ENCODE measurements at regions not wholly inside any gene's neighbourhood (a gene's known extent, or its start where the extent isn't known, plus 50 kb on each side); places are given as distances from the start of the nearest gene placed in this dataset.

DNA sequence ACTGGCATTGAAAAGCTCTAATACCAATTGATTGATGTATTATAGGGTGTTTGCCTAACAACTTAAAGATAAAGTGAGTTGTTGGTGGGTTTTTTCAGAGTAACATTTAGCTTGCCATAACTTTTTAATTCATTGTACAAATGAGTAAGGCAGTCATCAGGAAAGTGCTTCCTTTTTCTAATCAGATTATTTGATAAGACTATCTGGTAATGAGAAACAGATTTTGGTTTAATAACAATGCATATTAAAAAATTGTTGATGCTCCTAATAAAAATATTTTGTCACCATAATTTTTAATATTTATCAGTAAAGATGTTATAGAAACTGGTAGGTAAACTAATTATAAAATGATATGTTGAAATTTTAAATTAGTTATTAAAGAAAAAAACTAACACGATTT lies 51.3 kb downstream of the BLTP1 start:
- no peak for DNase-seq

DNA sequence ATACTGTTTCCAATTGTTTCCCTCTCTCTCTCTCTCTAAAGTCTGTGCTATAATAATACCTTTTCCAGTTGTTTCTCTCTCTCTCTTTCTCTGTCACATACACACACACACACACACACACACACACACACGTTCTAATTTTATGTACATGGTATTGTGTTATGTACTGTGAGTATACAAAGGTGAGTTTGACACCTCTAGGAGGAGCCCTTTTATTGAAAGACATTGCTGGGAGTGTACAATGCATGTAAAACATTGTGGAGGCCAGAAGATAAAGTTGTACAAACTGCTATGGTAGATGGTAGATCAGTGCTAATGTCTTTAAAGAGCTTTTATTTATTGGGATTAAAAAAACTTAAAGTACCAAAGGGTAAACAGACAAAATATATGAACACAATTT lies 53.6 kb downstream of the BLTP1 start:
- peak; percentile 24 for DNase-seq

DNA sequence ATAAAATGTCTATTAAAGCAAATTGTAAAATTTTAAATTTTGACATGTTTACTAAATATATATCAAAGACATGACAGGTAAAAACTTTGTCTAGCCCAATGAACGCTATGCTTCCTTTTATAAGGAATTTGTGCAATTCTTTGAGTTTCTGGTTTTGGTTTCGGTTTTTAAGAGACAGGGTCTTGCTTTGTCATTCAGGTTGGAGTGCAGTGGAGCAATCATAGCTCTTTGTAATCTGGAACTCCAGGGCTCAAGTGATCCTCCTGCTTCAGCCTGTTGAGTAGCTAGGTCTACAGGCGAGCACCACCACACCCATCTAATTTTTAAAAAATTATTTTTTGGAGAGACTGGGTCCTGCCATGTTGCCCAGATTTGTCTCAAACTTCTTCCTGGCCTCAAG lies 60.7 kb downstream of the BLTP1 start:
- DNase-seq: no peak

DNA sequence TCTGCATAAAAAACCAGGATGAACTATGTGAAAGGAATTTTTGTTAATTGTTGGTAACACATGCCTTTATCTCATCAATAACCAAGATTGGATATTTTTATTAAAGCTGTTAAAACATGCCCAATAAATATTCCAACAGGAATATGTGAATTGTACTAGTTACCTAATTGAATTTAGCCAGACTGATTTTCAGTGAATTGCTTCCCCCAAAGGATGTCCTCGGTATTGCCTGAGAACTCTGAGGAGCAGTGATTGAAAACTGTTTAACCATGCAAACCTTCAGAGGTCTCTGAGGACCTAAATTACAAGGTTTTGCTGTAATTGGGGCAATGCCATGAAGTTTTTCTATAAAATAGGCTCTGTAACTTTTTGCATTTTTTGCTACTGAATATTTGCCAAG lies 66.6 kb downstream of the BLTP1 start:
- DNase-seq: peak; percentile 20

DNA sequence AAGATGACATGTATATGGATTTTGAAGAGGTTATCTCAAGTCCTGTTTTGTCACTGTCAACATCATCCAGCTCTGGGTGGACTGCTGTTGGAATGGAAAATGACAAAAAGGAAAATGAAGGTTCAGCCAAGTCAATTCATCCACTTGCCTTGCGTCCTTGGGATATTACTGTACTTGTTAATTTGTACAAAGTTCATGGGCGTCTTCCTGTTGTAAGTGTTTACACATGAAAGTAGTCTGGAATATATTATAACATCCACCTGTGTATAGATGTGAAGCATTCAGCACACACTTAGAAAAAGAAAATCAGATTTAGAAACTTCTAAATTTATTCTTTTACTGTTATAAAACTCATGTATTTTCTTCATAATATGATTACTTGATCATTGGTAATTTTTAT lies 67.2 kb downstream of the BLTP1 start:
- DNase-seq: no peak

DNA sequence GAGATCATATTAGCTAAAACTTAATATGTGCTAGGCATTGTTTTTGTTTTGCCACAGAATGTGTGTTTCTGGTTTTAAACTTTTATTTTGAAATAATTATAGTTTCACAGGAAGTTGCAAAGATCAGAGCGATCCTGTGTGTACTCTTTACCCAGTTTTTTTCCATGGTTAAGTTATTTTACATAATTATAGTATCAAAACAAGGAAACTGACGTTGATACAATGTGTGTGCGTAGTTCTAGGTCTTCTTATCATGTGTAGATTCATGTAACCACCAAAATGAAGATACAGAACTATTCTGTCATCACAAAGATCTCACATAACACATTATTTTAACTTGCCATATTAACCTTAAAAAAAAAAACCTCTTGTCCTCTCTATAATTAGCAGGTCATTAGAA lies 69.2 kb downstream of the BLTP1 start:
- DNase-seq: no peak

DNA sequence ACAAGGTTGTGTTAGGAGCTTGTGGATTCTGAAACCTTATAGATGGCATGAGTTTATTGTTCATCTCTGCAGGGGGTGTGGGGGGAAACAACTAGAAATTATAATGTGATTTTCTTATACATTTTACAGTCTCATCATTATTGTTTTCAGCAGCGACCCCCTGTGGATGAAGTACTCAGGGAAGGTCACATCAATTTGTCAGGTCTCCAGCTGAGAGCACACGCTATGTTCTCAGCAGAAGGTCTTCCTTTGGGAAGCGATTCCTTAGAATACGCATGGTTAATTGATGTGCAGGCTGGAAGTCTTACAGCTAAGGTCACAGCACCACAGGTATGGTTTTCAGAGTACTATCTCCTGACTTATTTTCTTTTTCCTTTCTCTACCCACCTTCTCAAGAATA lies 72.2 kb downstream of the BLTP1 start:
- DNase-seq: peak; percentile 21

DNA sequence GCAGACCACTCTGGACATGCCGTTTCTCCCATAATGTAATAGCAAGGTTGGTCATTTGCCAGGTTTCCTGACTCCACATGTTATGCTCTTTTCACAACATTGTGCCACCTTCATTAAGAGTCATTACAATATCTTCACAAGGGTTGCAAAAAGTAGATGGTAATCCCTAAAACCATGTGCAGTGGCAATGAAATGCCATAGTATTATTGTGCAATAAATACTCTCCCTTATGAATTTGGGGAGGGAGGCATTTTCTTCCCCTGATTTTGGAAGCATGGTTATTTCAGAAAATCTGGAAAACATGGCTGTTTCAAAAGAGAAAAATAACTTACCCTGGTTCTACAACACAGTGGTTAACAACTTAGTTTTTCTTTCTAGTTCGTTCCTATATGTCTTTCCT lies 75.1 kb downstream of the BLTP1 start:
- DNase-seq: no peak

DNA sequence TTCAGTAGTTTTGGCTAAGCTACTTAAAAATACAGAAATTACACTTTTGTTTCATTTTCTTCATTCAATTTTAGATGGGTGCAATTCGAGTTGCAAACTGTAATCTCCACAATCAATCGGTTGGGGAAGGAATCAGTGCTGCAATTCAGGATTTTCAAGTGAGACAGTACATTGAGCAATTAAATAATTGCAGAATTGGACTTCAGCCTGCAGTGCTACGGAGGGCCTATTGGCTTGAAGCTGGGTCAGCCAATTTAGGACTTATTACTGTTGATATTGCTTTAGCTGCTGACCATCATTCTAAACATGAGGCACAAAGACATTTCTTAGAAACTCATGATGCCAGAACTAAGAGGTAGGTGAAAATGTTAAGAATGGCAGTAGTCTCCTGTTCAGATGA lies 77.7 kb downstream of the BLTP1 start:
- DNase-seq: no peak

DNA sequence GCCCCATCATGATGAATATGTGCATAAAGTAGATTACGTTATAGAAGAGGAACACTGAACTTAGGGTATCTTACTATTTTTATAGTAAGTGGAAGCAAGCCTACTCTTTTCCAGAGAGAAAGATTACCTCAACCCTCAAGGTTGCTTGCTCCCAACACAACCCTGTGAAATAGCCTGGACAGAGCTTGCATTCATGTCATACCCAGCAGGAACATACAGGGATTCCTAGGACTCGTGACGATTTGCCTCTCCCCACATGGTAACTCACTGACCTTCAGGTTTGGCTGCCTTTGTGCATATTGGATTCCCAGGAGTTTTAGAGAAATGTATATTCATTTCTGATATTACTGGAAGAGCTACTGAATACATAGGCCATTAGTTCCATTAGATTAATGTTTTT lies 80.5 kb downstream of the BLTP1 start:
- no peak for DNase-seq

DNA sequence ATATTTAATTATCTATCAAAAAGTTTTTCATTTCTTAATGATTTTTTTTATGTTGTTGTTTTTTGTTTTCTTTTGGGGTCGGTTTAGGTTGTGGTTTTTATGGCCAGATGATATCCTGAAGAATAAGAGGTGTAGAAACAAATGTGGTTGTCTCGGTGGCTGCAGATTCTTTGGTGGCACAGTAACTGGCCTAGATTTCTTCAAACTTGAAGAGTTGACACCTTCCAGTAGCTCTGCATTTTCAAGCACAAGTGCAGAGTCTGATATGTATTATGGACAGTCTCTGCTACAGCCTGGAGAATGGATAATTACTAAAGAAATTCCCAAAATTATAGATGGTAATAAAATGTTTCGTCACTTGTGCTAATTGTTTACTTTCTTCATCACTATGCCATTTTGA lies 82.6 kb downstream of the BLTP1 start:
- no peak for DNase-seq

DNA sequence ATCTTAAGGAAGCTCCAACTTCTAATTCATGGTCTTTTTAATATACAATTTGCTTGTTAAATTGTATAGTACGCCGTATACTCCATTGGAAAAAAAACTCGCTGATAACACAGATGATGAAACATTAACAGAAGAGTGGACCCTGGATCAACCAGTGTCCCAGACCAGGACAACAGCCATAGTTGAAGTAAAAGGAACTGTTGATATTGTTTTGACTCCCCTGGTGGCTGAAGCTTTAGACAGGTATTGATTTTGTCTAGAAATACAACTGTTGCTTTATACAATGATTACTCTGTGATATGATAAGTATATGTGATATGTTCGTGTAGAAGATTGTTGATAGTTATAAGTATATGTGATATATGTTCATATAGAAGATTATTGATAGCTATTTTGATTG lies 91.7 kb downstream of the BLTP1 start:
- DNase-seq: no peak

DNA sequence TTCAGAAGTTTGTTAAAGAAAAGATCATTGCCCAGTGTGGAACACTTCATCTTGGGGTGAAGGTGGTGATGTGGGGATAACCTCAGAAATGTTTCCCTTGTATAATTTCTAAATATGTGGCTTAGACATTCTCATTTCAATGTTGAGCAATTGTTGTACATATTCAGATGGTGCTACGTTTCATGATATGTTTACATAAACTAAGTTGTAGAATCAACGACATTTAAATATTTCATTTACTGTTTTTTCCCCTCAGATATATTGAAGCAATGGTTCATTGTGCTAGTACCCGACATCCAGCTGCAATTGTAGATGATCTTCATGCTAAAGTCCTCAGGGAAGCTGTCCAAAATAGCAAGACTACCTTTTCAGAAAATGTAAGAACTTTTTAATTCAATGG lies 92.6 kb downstream of the BLTP1 start:
- DNase-seq: no peak

DNA sequence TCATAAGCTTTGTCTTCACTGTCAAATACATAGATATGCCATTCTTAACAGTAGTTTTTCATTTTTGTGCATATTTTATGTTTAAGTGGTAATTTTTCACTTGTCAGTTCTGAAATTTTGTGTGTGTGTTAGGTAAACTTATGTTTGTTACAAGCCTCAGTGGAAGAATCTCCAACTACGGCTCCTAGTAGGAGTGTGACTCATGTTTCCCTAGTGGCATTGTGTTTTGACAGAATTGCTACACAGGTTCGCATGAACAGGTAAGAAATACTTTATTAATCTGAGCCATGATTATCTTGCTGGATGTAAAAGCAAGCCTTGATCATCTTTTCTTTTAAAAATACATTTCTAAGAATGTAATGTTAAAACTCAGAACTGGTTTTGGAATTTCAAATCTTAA lies 94.4 kb downstream of the BLTP1 start:
- no peak for DNase-seq

DNA sequence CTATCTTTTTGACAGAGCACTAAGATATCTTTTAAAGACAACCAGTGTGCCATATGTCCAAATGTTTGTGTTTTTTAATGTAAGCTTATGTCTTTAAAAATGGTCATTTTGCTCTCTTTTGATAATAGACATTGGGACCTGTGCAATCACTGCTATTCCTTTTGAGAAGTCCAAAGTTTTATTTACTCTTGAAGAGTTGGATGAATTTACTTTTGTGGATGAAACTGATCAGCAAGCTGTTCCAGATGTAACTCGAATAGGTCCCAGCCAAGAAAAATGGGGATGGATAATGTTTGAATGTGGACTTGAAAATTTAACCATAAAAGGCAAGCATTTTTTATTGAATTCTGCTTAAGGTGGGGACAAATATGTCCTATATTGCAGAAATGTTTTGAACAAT lies 97.2 kb downstream of the BLTP1 start:
- no peak for DNase-seq

DNA sequence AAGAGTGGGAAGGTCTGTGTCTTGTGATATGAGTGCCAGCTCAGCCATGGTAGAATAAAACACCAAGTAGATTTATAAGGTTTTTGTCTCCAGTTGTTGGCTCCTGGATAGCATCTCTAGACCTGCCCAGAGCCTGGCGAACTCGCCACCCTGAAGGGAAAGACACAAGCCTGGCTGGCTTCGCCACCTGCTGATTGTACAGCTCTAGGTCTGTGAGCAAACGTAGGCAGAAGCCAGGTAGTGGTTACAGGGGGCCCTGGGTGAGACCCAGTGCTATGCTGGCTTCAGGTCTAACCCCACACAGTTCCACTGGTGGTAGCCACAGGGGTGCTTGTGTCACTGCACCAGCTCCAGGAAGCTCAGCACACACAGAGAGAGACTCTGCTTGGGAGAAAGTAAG lies 100.5 kb downstream of the BLTP1 start:
- no peak for DNase-seq

DNA sequence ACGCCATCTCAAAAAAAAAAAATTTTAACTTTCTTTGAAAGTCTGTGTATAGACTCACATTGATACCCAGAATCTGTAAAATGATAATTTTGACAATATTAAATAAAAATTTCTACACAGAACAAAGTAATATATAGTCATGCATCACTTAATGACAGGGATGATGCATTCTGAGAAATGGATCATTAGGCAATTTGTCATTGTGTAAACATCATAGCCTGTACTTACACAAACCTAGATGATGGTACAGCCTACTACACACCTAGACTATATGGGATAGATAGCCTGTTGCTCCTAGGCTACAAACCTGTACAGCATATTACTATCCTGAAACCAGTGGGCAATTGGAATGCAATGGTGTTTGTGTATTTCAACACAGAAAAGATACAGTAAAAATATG lies 107.7 kb downstream of the BLTP1 start:
- DNase-seq: no peak

DNA sequence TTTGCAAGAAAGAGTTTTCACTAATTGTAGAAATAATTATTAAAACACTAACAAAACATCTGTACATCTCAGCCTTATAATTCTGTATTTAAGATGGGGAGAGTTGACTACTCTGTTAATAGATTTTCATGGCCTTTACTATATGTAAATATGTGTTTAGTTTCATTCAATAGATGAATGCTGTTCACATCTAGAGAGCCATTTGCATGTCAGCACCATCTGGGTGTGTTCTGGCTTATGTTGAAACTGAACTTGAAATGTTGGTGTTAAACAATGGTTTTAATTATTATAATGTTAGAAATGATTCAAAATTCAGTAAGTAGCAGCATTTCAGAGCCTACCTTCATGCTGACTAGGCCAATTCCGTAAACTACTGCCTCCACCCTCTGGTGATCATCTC lies 102.5 kb upstream of the ADAD1 start:
- no peak for DNase-seq

DNA sequence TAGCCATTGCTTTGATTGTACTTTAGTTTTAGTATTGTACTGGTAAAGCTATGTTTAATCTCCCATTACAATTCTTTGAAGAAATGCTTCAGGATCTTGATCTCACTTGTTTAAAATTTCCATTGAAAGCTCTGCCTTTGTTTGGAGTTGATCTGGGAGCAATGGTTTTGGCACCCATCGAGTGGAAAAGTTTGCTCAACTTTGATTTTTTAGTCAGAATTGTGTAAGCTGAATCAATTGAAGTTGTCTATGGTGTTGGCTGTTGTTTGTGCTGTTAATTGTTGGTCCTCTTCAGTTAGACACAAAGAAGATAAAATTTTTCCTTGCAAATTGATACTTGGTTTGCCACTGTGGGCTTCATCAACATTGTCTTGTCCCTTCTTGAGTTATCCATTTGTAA lies 99.8 kb upstream of the ADAD1 start:
- DNase-seq: no peak

DNA sequence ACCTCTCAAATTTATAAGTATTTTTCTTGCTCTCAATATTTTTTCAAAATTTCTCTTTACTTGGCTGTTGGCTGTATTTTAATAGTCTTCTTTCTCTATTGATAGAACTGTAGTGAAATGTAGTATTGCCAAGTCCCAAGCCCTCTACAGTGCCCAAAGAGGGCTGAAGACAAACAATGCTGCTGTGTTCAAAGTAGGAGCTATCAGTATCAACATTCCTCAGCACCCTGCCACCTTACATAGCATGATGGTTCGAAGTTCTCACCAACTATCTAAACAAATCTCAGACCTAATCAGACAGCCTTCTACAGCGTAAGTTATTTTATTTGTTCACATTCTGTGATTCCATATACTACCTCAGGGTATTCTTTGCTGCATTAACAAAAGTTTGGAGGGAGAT lies 99.1 kb upstream of the ADAD1 start:
- DNase-seq: no peak

DNA sequence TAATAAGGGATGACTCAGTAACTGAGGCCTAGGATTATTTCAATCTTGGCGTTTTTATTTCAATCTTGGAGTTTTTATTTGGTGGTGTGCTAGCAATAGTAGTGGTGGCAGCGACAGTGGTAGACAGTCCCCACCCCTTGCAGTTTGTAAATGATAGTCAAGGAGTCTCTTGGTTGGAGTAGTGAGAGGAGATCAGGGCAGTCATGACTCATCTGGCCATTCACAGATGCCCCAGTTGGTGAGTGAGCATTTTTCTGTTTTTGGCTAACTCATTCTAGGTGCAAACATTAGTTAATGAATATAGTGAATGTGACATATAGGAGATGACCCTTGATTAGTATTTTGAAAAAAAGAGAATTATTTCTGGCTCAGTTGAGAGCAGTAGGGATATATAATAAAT lies 93.5 kb upstream of the ADAD1 start:
- DNase-seq: no peak

DNA sequence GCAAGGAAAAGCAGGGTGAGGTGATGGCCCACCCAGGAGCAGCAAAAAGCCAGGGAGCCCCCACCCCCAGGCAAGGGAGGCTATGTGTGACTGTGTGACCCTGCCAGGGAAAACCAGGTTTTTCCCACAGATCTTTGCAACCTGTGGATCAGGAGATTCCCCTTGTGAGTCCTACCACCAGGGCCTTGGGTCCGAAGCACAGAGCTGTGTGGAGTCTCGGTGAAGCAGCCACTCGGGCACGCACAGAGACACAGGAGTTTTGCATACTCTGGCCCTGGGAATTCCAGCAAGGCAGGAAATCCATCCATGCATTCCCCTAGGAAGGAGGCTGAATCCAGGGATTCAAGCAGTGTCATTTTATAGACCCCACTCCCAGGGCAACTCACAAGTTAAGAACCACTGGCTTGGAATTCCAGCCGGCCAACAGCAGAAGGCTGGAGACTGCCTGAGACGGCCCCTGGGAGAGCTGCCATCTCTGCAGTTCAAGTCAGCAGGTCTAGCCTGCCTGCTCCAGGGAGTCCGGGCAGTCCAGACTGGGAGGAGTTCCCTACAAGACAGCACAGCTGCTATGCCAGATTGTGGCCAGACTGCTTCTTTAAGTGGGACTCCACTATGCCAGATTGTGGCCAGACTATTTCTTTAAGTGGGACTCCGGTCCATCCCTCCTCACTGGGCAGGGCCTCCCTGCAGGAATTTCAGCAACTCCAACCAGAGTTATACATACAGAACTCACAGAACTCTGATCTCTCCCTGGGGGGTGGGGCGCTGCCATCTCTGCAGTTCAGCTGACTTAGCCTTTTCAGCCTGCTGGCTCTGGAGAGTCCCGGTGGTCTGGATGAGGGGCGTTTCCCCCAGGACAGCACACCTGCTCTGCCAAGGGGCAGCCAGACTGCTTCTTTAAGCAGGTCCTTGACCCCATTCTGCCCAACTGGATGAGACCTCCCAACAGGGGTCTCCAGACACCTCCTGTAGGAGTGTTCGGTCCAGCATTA lies 85.1 kb upstream of the ADAD1 start:
- DNase-seq: no peak

DNA sequence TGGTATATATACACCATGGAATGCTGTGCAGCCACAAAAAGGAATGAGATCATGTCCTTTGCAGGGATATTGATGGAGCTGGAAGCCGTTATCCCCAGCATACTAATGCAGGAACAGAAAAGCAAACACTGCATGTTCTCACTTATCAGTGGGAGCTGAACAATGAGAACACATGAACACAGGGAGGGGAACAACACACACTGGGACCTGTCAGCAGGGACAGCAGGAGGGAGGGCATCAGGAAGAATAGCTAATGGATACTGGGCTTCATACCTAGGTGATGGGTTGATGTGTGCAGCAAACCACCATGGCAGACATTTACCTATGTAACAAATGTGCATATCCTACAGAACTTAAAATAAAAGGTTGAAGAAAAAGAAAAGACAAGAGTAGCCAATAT lies 81.1 kb upstream of the ADAD1 start:
- DNase-seq: no peak

DNA sequence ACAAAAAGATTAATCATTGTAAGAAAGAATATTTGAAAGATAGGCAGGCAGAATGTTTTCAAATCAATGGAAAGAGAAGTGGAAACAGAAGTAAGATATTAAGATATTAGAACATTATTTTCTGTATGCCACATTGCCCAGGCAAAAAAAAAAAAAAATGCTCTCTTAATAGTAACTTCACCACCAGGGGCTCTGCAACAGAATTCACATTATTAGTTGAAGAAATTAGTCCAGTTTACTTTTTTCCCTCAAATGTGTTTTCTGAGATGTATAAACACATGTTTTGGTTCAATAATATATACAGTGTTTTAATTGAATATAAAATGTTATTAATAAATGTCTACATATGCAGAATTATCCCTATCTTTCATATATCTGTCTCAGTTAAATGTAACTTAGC lies 78.0 kb upstream of the ADAD1 start:
- peak; percentile 11 for DNase-seq

DNA sequence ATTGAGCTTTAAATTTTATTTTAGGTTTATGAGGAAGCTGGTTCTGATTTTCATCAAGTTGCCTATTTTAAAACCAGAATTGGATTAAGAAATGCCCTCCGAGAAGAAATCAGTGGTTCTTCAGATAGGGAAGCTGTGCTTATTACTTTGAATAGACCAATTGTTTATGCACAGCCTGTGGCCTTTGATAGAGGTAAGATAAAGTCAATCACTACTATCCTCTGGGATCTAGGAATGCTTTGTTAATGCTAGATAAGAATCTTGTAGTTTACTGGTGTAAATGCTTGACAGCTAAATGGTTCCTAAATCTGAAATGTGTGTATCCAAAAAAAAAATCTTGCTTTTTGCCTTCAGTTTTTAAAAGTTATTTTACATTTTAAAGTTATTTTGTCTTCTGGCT lies 73.0 kb upstream of the ADAD1 start:
- no peak for DNase-seq

All from DMS53 (cell line).